ENCODE measurements at regions not wholly inside any gene's neighbourhood (a gene's known extent, or its start where the extent isn't known, plus 50 kb on each side); places are given as distances from the start of the nearest gene placed in this dataset.
A peak's percentile ranks its signal among the peaks of the same experiment; 100 is the strongest.

DNA sequence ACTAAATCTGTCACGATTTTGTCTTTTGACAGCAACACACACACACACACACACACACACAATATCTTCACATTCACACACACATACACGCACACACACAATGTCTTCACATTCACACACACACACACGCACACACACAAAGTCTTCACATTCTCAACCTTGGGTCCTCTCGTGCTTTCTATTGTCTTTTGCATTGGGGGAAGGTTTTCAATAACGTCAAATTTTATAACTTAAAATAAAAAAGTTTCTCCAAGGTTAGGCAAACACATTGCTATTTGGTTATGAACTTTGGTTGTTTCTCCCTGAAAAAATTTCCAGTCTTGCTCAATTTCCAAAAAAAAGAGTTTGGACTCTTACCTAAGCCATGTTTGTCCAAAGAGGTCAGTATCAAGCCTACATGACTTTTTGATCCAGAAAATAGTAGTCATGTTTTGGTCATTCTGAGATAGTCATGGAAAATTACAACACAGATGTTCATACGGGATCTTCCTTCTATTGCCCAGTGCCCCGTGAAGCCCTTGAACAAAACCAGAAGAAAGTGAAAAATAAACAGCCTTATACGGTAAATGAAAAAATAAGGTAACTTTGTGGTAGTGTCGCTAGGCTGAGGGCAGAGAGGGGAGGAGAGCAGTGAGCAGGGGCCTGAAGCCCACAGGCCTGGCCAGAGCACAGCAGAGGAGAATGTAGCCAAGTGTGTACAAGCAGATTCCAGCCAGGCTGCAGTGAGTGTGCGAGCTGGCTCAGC, 542.8 kb upstream of the ID2 start:
- intact Hi-C loops (cut with DNase I), result loop anchor here in 2 of 10 donors (5.0 kb wide), 2 partner anchors 83 to 538 kb away; no protein-coding TSS in a partner anchor
- H3K27ac ChIP-seq, result peak overlapping the region; percentile 6 to 79 (median 55)
- WGBS, 4 donors, result 84 to 87% (median 86%) methylated on average over 10 of the region's 10 CpGs
- H3K27me3 ChIP-seq, result no peaks in the 10 kb centered on the region
- peaks cover 0 to 23% (median 11%) of the 10 kb centered on the region in 12 donors for H3K4me1 ChIP-seq
- ATAC-seq, result peak; percentile 45 to 90 (median 70)
- TF ChIP-seq POLR2A (IDR thresholded peaks at IDR 0.05), result no peak
- TF ChIP-seq, protein P1, sequence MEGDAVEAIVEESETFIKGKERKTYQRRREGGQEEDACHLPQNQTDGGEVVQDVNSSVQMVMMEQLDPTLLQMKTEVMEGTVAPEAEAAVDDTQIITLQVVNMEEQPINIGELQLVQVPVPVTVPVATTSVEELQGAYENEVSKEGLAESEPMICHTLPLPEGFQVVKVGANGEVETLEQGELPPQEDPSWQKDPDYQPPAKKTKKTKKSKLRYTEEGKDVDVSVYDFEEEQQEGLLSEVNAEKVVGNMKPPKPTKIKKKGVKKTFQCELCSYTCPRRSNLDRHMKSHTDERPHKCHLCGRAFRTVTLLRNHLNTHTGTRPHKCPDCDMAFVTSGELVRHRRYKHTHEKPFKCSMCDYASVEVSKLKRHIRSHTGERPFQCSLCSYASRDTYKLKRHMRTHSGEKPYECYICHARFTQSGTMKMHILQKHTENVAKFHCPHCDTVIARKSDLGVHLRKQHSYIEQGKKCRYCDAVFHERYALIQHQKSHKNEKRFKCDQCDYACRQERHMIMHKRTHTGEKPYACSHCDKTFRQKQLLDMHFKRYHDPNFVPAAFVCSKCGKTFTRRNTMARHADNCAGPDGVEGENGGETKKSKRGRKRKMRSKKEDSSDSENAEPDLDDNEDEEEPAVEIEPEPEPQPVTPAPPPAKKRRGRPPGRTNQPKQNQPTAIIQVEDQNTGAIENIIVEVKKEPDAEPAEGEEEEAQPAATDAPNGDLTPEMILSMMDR (IDR thresholded peaks at IDR 0.05), result no peak
- no peaks in the 10 kb centered on the region for H3K36me3 ChIP-seq
- no peak overlapping the region for H3K4me3 ChIP-seq
- H3K9me3 ChIP-seq, result no peaks in the 10 kb centered on the region
- DNase-seq, result peak in 3 of 5 donors; percentile 27 to 51 (median 46)

DNA sequence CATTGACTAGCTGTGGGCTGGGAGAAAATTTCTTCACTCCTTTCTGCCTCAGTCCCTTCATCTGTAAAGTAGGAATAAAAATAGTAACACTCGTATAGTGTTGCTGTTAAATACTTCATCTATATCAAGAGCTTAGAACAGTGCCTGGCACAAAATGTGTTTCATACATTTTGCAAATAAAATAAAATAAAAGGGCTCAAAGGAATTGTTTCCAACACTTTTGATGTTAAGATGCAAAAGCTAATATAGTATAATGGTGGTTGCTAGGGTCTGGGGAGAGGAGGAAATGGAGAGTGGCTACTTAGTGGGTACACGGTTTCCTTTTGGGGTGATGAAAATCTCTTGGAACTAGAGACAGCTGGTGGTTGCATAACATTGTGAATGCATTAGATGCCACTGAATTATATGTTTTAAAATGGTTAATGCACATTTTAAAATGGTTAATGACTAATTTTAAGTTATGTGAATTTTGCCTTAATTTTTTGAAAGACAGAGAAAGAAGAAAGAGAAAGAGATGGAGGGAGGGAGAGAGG, 542.1 kb upstream of the ID2 start:
- Histone ChIP-seq H3K36me3 (no peaks in the 10 kb centered on the region), H3K27me3 (no peaks in the 10 kb centered on the region), H3K27ac (peak overlapping the region; percentile 6 to 79 (median 55)), H3K9me3 (no peaks in the 10 kb centered on the region), H3K4me3 (no peak overlapping the region), H3K4me1 (peaks cover 0 to 17% (median 6%) of the 10 kb centered on the region in 12 donors)
- 65 to 71% (median 70%) methylated on average over 2 of the region's 2 CpGs for WGBS, 4 donors
- intact Hi-C loops (cut with DNase I), result loop anchor here in 3 of 10 donors (5.0 to 10.0 kb wide), 4 partner anchors 83 to 545 kb away; partner anchors contain the start of gene ID2 (in 1 of the 3)
- ATAC-seq (no peak), DNase-seq (no peak)
- no peak for TF ChIP-seq POLR2A (IDR thresholded peaks at IDR 0.05)
- TF ChIP-seq, protein P1 (IDR thresholded peaks at IDR 0.05), result no peak

DNA sequence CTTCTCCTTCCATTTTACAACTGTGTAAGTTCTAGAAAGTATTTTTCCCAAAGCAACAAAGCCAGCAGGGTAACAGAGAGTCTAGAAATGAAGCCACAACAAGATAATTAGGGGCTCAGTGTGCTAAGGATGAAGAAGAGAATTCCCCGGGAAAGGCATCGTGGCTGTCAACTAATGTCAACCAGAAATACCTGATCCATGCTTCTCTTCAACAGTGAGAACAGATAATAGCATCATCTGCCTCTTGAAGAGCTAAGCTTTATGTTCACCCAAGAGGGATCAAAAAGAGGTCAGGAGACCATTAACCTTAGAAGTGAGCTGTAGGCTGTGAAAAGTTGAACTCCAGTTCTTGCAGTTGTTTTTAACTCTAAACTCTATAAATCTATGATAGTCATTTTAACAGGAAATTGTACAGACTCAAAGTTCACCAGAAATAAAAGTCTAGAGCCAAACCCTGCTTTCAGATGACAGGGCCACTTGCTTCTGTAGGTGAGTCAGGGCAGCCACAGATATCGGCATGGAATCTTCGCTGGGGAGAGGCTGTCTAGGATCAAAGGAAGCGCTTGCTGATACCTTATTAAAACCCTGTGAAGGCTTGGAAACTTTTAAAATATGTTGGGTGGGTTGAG, 540.7 kb upstream of the ID2 start:
- intact Hi-C loops (cut with DNase I), result loop anchor here in 1 of 10 donors (5.0 to 10.0 kb wide), 2 partner anchors 86 to 544 kb away; partner anchors contain the start of gene ID2

More for the DNA sequence above, 540.7 kb upstream of the ID2 start:
- H3K27me3 ChIP-seq, result no peaks in the 10 kb centered on the region
- no peak overlapping the region for H3K4me3 ChIP-seq
- no peak for ATAC-seq
- 91 to 95% (median 94%) methylated on average over 5 of the region's 5 CpGs for WGBS, 4 donors
- no peaks in the 10 kb centered on the region for H3K9me3 ChIP-seq
- TF ChIP-seq, protein P1 (IDR thresholded peaks at IDR 0.05), result no peak
- no peak for TF ChIP-seq POLR2A (IDR thresholded peaks at IDR 0.05)
- H3K27ac ChIP-seq, result peak overlapping the region in 1 of 12 donors; percentile 37
- H3K36me3 ChIP-seq, result no peaks in the 10 kb centered on the region
- DNase-seq, result no peak
- peaks cover 0 to 14% (median 6%) of the 10 kb centered on the region in 12 donors for H3K4me1 ChIP-seq

All from heart left ventricle (tissue), 16 donors.